T-helper 17 cell (primary cell): ENCODE measurements at regions not wholly inside any gene's neighbourhood (a gene's known extent, or its start where the extent isn't known, plus 50 kb on each side); places are given as distances from the start of the nearest gene placed in this dataset.

Source experiments
- ATAC-seq: fragments of 150-1000 bp; cut with Tn5 transposase; 2 replicates; pipeline ENCODE4 v1.10.0; 2021; ENCODE audit warnings: mild to moderate bottlenecking, moderate library complexity
- DNase-seq, 3 donors: peaks; one replicate each; pipeline versions ENCODE4 v3.0.0 to v3.0.0-alpha.2; 2020 to 2021
- H3K9me3 ChIP-seq: one replicate; pipeline ENCODE4 v1.7.0; 2013; ENCODE audit warnings: low read length, mild to moderate bottlenecking; ENCODE audit not compliant: control insufficient read depth, poor library complexity, severe bottlenecking
- H3K27ac Mint-ChIP-seq: one replicate; pipeline ENCODE4 v1.8.0; 2022; ENCODE audit warnings: mild to moderate bottlenecking, moderate library complexity, mixed read lengths
- H3K27me3 Mint-ChIP-seq: one replicate; pipeline ENCODE4 v1.8.0; 2022; ENCODE audit warnings: mixed read lengths
- H3K36me3 Mint-ChIP-seq: one replicate; pipeline ENCODE4 v1.8.0; 2022; ENCODE audit warnings: low read depth, mixed read lengths
- H3K4me1 Mint-ChIP-seq: one replicate; pipeline ENCODE4 v1.8.0; 2022; ENCODE audit warnings: mild to moderate bottlenecking, mixed read lengths
- H3K4me3 Mint-ChIP-seq: one replicate; pipeline ENCODE4 v1.8.0; 2022; ENCODE audit warnings: mild to moderate bottlenecking, moderate library complexity, mixed read lengths

DNA sequence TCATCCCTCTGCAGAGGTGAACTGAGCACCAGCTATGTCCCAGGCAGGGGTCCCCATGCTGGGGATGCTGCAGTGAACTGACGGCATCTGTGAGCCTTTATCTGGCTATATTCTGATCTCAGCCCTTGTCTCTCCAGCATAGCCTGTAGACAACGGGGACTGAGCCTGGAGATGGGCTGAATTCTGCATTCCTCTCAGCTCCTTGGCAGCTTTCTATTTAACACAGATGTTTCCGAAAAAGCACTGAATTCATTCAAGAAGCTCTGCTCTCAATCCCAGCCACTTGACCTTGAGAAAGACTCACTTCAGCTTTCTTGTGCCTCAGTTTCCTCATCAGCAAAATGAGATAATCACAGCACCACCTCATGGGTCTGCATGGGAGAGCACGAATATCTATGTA, 204.4 kb upstream of the PMEPA1 start:
- H3K36me3 Mint-ChIP-seq: no peaks in the 10 kb centered on the region
- H3K27me3 Mint-ChIP-seq: peaks cover 34% of the 10 kb centered on the region
- DNase-seq (no peak), ATAC-seq (no peak)
- H3K4me1 Mint-ChIP-seq: peaks cover 4% of the 10 kb centered on the region
- H3K27ac Mint-ChIP-seq: no peak overlapping the region
- H3K4me3 Mint-ChIP-seq: no peak overlapping the region
- H3K9me3 ChIP-seq: no peaks in the 10 kb centered on the region

DNA sequence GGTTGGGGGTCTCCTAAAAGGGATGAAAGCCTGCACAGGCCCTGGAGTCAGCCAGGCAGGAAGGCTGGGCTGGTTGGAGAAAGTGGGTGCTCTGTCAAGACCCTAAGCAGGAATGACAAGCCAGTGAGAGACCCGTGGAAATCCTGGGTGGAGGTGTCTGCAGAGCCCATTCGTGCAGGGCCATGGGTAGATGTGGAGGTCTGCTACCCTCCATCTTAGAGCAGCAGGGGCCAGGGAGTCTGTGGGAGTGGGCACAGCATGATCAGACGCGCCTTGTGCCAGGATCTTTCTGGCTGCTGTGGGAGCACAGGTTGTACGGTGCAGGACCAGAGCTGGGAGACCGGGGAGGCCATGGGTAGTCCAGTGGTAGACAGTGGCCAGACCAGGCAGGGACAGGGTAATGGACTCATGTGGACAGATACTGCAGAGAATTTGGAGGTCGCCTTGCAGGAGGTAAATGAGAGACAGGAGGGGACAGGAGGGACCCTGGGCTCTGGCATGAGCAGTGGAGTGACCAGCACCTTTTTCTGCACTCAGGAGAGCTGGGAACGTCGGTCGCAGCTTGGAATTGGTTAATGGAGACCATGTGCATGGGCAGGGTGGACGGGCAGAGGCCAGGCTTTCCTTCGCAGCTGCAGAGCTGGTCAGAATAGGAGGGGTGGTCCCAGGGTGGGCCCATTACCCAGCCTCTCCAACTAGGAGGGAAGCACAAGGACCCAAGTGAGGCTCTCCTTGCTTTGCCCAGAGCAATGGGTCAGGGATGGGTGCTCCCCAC, 203.5 kb upstream of the PMEPA1 start:
- Mint-ChIP-seq H3K27me3 (peaks cover 30% of the 10 kb centered on the region), H3K4me1 (peaks cover 4% of the 10 kb centered on the region), H3K4me3 (no peak overlapping the region), H3K36me3 (no peaks in the 10 kb centered on the region), H3K27ac (no peak overlapping the region)
- H3K9me3 ChIP-seq: no peaks in the 10 kb centered on the region
- ATAC-seq (no peak), DNase-seq (no peak)

DNA sequence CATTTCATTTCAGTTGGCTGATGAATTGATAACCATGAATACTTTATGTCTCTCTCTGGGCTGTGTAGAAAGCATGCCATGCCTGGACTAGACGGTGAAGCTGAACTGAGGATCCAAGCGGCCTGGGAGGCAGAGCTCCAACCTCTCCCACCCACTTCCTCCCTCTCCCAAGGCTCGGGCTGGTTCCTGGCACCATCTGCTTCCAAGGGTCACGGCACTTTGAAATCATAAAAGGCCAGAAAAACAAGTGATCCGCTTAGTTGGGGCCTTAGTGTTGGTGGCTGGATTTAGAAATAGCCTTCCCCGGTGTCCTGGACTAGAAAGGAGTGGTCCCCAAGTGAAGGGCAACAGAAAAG, 202.4 kb upstream of the PMEPA1 start:
- Mint-ChIP-seq H3K4me1 (peaks cover 2% of the 10 kb centered on the region), H3K27ac (no peak overlapping the region), H3K27me3 (peaks cover 40% of the 10 kb centered on the region), H3K4me3 (no peak overlapping the region), H3K36me3 (no peaks in the 10 kb centered on the region)
- ATAC-seq (no peak), DNase-seq (no peak)
- no peaks in the 10 kb centered on the region for H3K9me3 ChIP-seq

DNA sequence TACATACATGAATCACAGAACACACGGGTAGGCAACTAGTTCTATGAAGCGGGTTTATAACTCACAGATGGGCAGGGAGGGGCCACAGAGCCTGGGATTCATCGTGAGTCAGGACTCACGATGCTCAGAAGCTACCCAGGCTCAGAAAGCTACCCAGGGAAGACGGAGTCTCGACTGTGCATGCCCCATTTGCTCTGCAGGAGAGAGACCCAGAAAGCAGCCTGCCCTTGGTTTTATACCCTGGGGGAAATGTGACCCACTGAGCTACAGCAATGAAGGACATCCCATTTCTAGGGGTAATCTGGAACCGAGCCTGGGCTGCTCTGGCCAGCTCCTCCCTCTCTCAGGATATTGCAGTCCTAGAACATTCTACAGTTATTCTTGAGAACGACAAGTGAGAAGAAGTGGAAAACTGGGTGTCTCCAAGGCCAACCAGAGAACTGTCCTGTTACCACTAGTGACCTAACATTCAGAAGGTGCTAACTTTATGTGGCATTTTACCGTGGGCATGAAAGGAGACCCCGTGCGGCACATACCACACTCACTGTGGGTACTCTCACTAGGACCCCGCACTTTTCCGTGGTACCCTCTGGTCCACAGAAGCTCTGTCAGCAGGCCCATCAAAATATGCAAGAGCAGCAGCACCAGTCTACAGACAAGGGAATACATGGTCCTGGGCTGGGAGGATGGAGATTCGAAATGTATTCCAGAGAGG, 201.9 kb upstream of the PMEPA1 start:
- peaks cover 41% of the 10 kb centered on the region for H3K27me3 Mint-ChIP-seq
- H3K4me3 Mint-ChIP-seq: no peak overlapping the region
- ATAC-seq: no peak
- no peak for DNase-seq
- no peaks in the 10 kb centered on the region for H3K36me3 Mint-ChIP-seq
- peaks cover 2% of the 10 kb centered on the region for H3K4me1 Mint-ChIP-seq
- no peaks in the 10 kb centered on the region for H3K9me3 ChIP-seq
- no peak overlapping the region for H3K27ac Mint-ChIP-seq

DNA sequence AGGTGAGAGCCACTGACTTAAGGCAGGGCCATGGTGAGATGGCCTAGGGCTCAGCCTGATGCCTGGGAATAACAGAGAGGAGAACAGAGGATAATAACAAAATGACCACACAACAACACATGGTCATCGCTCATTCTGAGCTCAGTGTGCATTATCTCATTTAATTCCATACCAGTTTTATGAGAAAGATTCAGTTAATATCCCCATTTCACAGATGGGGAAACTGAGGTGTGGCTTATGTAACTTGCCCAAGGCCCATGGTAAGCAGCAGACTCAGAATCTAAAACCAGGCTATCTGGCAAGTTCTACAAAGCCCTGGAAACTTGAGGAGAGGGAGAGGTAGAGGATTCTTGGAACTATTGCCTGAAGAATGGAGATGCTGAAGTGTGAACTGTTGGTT, 200.9 kb upstream of the PMEPA1 start:
- peaks cover 47% of the 10 kb centered on the region for H3K27me3 Mint-ChIP-seq
- peaks cover 3% of the 10 kb centered on the region for H3K4me1 Mint-ChIP-seq
- H3K9me3 ChIP-seq: no peaks in the 10 kb centered on the region
- H3K27ac Mint-ChIP-seq: no peak overlapping the region
- H3K36me3 Mint-ChIP-seq: no peaks in the 10 kb centered on the region
- DNase-seq: no peak
- ATAC-seq: no peak
- no peak overlapping the region for H3K4me3 Mint-ChIP-seq

DNA sequence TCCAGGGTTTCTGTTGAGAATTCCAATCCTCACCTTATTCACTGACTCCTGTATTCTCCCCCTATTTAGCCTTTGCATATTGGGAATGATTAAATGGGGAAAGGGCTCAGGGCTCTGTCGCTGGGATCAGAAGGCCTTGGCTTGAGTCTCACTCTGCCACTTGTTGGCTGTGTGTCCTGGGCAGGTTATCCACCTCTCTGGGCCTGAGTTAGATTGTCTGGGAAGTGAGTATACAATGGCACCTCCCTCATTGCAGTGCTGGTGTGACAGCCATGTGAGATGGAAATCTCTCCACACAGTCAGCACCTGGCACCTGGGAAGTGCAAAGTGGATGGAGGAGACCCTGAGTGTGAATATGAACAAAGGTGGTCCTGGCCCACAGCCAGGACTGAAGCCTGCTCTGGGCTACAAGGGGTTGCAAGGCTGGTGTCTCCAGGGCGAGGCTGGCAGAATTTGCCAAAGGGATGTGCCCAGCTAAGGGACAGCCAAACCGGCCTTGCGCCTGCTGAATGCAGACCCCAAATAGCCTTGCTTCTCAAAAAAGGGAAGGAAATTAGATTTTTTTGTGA, 200.0 kb upstream of the PMEPA1 start:
- peaks cover 56% of the 10 kb centered on the region for H3K27me3 Mint-ChIP-seq
- H3K4me3 Mint-ChIP-seq: no peak overlapping the region
- peaks cover 7% of the 10 kb centered on the region for H3K4me1 Mint-ChIP-seq
- H3K27ac Mint-ChIP-seq: no peak overlapping the region
- DNase-seq (no peak), ATAC-seq (no peak)
- H3K9me3 ChIP-seq: no peaks in the 10 kb centered on the region
- no peaks in the 10 kb centered on the region for H3K36me3 Mint-ChIP-seq

DNA sequence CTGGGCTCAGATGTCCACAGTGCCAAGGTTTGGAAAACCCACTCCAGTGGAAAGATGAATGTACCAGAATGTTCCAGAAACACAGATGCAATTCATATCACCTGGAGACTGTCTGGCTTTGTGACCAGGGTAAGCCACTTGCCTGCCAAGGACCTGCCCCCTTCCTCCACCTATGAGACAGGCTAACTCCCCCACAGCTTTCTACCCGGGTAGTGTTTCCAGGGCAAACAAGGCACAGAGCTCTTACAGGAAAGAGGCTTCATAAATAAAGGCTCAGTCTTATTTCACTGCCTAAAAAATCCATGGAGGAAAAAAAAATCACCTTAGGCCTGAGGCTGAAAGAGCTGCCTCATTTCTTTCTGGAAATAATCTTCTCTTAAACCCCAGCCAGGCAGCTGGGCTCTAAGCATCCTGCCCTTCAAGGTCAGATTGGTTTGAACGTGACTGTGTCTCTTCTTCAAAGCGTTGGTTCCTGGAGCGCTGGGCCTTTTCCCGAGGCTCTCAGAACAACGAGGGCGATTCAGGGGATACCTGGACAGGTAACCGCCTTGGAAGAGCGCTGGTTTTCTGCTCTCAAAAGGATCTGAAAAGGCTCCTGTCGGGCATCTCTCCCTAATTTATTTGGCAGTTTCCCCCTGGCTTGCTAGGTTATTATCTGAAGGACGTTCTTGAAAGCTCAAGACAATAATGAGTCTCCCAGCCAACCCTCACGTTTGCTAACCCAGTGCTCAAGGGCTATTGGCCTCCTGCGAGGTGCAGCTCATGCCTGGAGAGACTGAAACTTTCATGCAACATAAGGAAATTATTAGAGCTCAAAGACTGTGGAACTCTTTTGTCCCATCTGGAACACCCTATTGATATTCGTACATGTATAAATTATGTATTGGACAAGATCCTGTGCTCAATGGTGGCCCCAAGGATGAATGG, 199.2 kb upstream of the PMEPA1 start:
- no peak overlapping the region for H3K4me3 Mint-ChIP-seq
- H3K27me3 Mint-ChIP-seq: peaks cover 65% of the 10 kb centered on the region
- DNase-seq (no peak), ATAC-seq (no peak)
- peaks cover 10% of the 10 kb centered on the region for H3K4me1 Mint-ChIP-seq
- no peak overlapping the region for H3K27ac Mint-ChIP-seq
- H3K36me3 Mint-ChIP-seq: no peaks in the 10 kb centered on the region
- no peaks in the 10 kb centered on the region for H3K9me3 ChIP-seq

DNA sequence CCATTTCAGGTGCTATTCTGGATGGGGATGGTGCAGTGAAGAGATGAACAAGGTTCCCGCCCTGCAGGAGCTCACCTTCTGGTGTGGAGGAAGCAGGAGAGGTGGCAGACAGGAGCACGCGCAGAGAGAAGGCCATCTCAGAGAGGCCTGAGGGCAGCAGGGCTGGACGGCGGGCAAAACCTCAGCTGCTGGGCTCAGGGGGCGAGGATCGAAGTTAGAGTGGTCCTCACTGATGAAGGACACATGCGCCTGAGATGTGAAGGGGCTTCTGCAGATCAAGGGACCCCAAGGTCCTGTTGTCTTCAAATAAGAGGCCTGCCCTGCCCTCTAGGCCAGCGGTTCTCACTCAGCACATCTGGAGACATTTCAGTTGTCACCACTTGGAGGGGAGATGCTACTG, 198.4 kb upstream of the PMEPA1 start:
- no peak for ATAC-seq
- no peak overlapping the region for H3K4me3 Mint-ChIP-seq
- no peak for DNase-seq
- peaks cover 68% of the 10 kb centered on the region for H3K27me3 Mint-ChIP-seq
- H3K27ac Mint-ChIP-seq: no peak overlapping the region
- no peaks in the 10 kb centered on the region for H3K9me3 ChIP-seq
- H3K4me1 Mint-ChIP-seq: peaks cover 10% of the 10 kb centered on the region
- no peaks in the 10 kb centered on the region for H3K36me3 Mint-ChIP-seq

DNA sequence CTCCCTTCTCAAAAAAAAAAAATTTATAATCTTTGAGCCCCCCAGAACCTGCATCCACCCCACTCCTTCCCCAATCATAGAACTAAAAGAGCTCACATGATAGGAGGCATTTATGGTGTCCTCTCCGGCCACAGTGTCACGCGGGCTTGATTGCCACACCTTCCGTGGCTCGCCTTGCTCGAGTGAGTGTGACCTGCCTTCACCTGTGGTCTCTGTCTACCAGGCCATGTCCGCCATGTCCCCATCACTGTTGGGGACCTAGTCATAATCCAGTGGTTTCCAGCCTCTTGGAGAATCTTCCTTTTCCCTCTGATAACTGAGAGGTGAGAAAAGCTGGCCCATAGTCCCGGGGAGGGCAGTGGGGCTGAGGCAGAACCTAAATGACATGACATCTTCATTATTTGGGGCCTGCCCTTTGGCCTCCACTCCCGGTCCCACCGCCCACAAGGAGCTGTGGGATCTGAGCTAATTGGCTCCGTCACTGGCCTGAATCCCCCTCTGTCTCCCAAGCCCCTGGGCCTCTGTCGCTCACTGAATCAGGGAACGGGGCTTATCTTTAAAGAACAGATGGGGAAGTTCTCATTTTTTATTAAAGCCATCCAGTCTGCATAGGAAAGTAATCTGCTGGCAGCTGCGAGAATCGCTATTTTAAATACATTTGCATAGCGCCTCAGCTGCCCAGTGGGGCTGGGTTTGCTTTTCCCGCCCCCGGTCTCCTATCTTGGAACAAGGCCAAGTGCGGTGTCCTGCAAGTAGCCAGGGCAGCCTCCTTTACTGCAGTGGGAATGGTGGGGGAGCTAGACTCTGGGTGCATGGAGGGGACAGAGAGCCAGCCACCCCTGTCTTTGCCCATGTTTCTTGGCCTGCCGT, 197.6 kb upstream of the PMEPA1 start:
- ATAC-seq (no peak), DNase-seq (no peak)
- peaks cover 9% of the 10 kb centered on the region for H3K4me1 Mint-ChIP-seq
- peaks cover 63% of the 10 kb centered on the region for H3K27me3 Mint-ChIP-seq
- no peaks in the 10 kb centered on the region for H3K9me3 ChIP-seq
- no peak overlapping the region for H3K27ac Mint-ChIP-seq
- no peak overlapping the region for H3K4me3 Mint-ChIP-seq
- H3K36me3 Mint-ChIP-seq: no peaks in the 10 kb centered on the region

DNA sequence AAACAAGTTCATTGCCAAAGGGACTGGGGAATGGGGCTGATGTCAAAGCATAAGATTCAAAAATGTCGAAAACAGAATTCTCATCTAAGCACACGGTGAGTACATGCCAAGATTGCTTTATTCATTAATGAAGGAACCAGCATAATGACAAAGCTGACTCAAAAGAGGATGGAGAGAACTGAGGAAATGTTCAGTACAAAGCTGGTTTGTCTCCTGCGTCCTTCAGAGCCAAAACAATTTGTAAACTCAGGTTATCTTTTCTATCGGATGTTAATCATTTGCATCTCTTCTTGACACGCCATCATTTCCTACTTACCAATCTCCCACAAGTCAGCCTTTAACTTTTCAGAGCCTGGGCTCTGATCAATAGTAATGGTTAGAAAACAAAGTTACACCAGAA, 195.6 kb upstream of the PMEPA1 start:
- H3K9me3 ChIP-seq: no peaks in the 10 kb centered on the region
- DNase-seq (no peak), ATAC-seq (no peak)
- peak overlapping the region; percentile 31 for H3K4me3 Mint-ChIP-seq
- peaks cover 9% of the 10 kb centered on the region for H3K4me1 Mint-ChIP-seq
- H3K27me3 Mint-ChIP-seq: peaks cover 68% of the 10 kb centered on the region
- no peaks in the 10 kb centered on the region for H3K36me3 Mint-ChIP-seq
- no peak overlapping the region for H3K27ac Mint-ChIP-seq

DNA sequence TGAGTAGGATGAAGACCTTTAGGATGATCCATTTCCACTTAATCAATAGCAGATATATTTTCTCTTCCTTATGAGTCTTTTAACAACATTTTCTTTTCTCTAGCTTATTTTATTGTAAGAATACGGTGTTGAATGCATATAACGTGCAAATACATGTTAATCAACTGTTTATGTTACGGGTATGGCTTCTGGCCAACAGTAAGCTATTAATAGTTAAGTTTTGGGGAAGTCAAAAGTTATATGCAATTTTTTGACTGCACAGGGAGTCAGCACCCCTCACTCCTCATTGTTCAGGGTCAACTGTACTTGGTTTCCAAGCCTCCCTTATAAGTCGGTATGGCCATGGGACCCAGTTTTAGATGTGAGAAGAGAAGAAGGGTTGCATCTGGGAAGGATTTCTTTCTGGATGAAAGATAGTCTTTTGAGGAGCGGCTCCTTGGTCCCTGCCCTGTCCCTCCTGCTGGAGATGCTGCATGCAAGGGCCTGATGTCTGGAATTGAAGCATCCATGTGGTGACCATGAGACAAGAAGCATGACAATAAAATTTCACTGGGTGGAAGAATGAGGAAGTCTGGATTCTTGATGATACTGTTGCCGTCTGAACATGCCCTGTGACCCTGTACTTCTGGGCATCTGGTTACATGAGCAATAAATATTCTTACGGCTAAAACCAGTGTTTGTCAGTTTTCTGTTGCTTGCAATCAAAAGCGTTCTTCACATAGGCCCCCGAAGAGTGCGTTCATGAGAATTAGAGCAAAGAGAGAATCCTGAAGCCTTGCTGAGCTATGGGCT, 194.7 kb upstream of the PMEPA1 start:
- H3K27me3 Mint-ChIP-seq: peaks cover 63% of the 10 kb centered on the region
- H3K27ac Mint-ChIP-seq: no peak overlapping the region
- peaks cover 9% of the 10 kb centered on the region for H3K4me1 Mint-ChIP-seq
- H3K9me3 ChIP-seq: no peaks in the 10 kb centered on the region
- no peak overlapping the region for H3K4me3 Mint-ChIP-seq
- ATAC-seq (no peak), DNase-seq (no peak)
- no peaks in the 10 kb centered on the region for H3K36me3 Mint-ChIP-seq

DNA sequence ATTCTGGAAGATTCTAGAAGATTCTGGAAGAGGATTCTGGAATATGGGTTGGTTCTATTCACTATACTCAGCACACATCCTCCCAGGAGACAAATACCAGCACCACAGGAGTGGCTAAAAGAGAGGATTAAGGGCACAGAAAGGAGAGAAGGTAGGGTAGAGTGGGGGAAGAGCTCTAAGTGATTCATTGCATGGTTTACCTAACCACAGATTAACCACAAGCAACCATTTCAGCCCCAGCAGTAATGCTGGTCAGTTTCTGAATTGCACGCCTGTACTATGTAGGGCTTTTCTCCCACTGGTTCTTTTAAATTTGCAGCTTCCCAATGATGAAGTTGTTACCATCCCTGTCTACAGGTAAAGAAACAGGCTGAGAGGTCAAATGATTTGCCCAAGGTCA, 192.7 kb upstream of the PMEPA1 start:
- Mint-ChIP-seq H3K36me3 (peaks cover 2% of the 10 kb centered on the region), H3K27me3 (peaks cover 71% of the 10 kb centered on the region), H3K4me3 (no peak overlapping the region), H3K4me1 (peaks cover 9% of the 10 kb centered on the region), H3K27ac (no peak overlapping the region)
- no peak for DNase-seq
- no peak for ATAC-seq
- H3K9me3 ChIP-seq: no peaks in the 10 kb centered on the region
